Colonic mucosa (tissue), 4 donors: ENCODE measurements at regions not wholly inside any gene's neighbourhood (a gene's known extent, or its start where the extent isn't known, plus 50 kb on each side); places are given as distances from the start of the nearest gene placed in this dataset.

ENCODE experiments used
- DNase-seq: peaks from one replicate; pipeline ENCODE4 v3.0.0-alpha.2; 2020
- H3K27ac ChIP-seq: fragments of 200-600 bp; one replicate; pipeline ENCODE4 v1.8.0; 2021
- H3K27me3 ChIP-seq: fragments of 200-600 bp; one replicate; pipeline ENCODE4 v1.8.0; 2021
- H3K36me3 ChIP-seq: fragments of 200-600 bp; one replicate; pipeline ENCODE4 v1.8.0; 2021
- H3K4me1 ChIP-seq: fragments of 200-600 bp; one replicate; pipeline ENCODE4 v1.8.0; 2021; ENCODE audit warnings: mild to moderate bottlenecking
- H3K4me3 ChIP-seq: fragments of 200-600 bp; one replicate; pipeline ENCODE4 v1.8.0; 2021
- H3K9ac ChIP-seq, 2 donors: one replicate each; pipeline ENCODE4 v1.7.0; 2013; ENCODE audit warnings: control low read depth in 2 of 2, low read depth in 2 of 2, low read length in 2 of 2
- H3K9me3 ChIP-seq: fragments of 200-600 bp; one replicate; pipeline ENCODE4 v1.8.0; 2021
- CTCF ChIP-seq: fragments of 200-600 bp; IDR thresholded peaks from one replicate; pipeline ENCODE4 v1.8.0; 2022; ENCODE audit warnings: antibody characterized with exemption, mild to moderate bottlenecking
- intact Hi-C: fragments of 100-400 bp; cut with DNase I; formaldehyde crosslinking; loops from one replicate; pipeline ENCODE4 v1.14.1; 2022
- donor health status: healthy.
- donor health status: DM: no; HTN: no; CAD: no.
- donor health status: DM: no; HTN: no; CAD: no.

GRCh38 chr10:89090756-89091445 is 100.3 kb downstream of the FAS start:
- Histone ChIP-seq H3K4me3 (no peak overlapping the region), H3K4me1 (no peaks in the 10 kb centered on the region), H3K27ac (no peak overlapping the region), H3K9ac (no peak overlapping the region), H3K9me3 (no peaks in the 10 kb centered on the region), H3K36me3 (no peaks in the 10 kb centered on the region), H3K27me3 (no peaks in the 10 kb centered on the region)
- no peak for TF ChIP-seq CTCF
- intact Hi-C loops, result no loop called here
- DNase-seq, result no peak

GRCh38 chr10:89086801-89087521 is 96.4 kb downstream of the FAS start:
- Histone ChIP-seq H3K9ac (no peak overlapping the region), H3K36me3 (no peaks in the 10 kb centered on the region), H3K4me1 (no peaks in the 10 kb centered on the region), H3K4me3 (no peak overlapping the region), H3K9me3 (no peaks in the 10 kb centered on the region), H3K27me3 (no peaks in the 10 kb centered on the region), H3K27ac (peak overlapping the region; percentile 51)
- no peak for TF ChIP-seq CTCF
- DNase-seq, result no peak
- intact Hi-C loops, result no loop called here

- intact Hi-C loops, result no loop called here
- no peak overlapping the region for H3K27ac ChIP-seq
Observed at GRCh38 chr10:89085153-89085552, 94.6 kb downstream of the FAS start.

GRCh38 chr10:89082086-89082485 is 91.5 kb downstream of the FAS start:
- intact Hi-C loops, result no loop called here
- Histone ChIP-seq H3K9me3 (no peaks in the 10 kb centered on the region), H3K27me3 (no peaks in the 10 kb centered on the region), H3K27ac (no peak overlapping the region), H3K4me3 (no peak overlapping the region), H3K36me3 (no peaks in the 10 kb centered on the region), H3K9ac (no peak overlapping the region), H3K4me1 (no peaks in the 10 kb centered on the region)
- no peak for DNase-seq
- TF ChIP-seq CTCF, result no peak

More at GRCh38 chr10:89085153-89085552, 94.6 kb downstream of the FAS start:
- no peaks in the 10 kb centered on the region for H3K9me3 ChIP-seq
- no peaks in the 10 kb centered on the region for H3K4me1 ChIP-seq
- H3K27me3 ChIP-seq, result no peaks in the 10 kb centered on the region
- no peak for TF ChIP-seq CTCF
- no peak for DNase-seq
- H3K4me3 ChIP-seq, result no peak overlapping the region
- no peaks in the 10 kb centered on the region for H3K36me3 ChIP-seq
- H3K9ac ChIP-seq, result no peak overlapping the region

GRCh38 chr10:89080660-89081059 is 90.1 kb downstream of the FAS start:
- H3K27ac ChIP-seq, result no peak overlapping the region
- H3K9ac ChIP-seq, result no peak overlapping the region
- no peaks in the 10 kb centered on the region for H3K9me3 ChIP-seq
- H3K36me3 ChIP-seq, result no peaks in the 10 kb centered on the region
- no peak overlapping the region for H3K4me3 ChIP-seq
- DNase-seq, result no peak
- intact Hi-C loops, result no loop called here
- no peaks in the 10 kb centered on the region for H3K4me1 ChIP-seq
- no peaks in the 10 kb centered on the region for H3K27me3 ChIP-seq
- no peak for TF ChIP-seq CTCF
